Stimulated activated naive CD8-positive, alpha-beta T cell treated with anti-CD3 and anti-CD28 coated beads, Interleukin-15, Interleukin-2, amounts not matched to agents 100 U/mL and 50 U/mL, for 24 hours (primary cell): ENCODE measurements at regions not wholly inside any gene's neighbourhood (a gene's known extent, or its start where the extent isn't known, plus 50 kb on each side); places are given as distances from the start of the nearest gene placed in this dataset.

Experiments used
- ATAC-seq: fragments of 150-1000 bp; cut with Tn5 transposase; one replicate; pipeline ENCODE4 v1.10.0; 2021
- DNase-seq: peaks from one replicate; pipeline ENCODE4 v3.0.0; 2021

DNA sequence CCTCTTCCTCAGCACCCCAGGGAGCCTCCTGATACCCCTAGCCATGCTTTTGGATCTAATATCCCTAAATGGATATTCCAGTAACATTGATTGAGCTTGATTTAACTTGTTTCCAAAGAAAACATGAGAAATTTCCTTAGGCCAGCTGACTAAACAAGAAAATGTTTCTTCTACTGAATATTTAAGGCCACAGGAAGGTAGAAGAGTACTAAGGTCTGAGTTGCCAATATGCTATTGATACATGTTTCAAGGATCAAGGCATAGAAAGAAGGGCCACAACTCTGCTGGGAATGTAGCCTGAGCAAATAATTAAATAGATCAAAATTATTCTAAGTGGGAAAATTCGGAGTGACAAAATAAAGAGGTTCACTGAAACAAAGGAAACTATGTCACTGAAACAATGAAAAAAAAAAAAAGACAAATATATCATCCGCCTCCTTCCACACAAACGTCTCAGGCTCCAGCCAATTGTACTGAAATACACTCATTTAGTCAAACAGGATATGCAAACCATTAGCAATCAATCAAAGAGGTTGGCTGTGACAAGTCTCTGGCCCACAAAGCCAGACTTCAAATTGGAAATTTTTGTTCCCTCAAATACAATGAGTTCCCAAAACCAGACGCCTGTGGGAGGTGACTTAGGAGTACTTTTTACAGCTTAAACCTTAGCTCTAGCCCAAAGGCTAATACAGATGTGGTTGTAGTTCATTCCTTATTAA is 396.2 kb downstream of the HTR7 start:
- DNase-seq (no peak), ATAC-seq (no peak)

DNA sequence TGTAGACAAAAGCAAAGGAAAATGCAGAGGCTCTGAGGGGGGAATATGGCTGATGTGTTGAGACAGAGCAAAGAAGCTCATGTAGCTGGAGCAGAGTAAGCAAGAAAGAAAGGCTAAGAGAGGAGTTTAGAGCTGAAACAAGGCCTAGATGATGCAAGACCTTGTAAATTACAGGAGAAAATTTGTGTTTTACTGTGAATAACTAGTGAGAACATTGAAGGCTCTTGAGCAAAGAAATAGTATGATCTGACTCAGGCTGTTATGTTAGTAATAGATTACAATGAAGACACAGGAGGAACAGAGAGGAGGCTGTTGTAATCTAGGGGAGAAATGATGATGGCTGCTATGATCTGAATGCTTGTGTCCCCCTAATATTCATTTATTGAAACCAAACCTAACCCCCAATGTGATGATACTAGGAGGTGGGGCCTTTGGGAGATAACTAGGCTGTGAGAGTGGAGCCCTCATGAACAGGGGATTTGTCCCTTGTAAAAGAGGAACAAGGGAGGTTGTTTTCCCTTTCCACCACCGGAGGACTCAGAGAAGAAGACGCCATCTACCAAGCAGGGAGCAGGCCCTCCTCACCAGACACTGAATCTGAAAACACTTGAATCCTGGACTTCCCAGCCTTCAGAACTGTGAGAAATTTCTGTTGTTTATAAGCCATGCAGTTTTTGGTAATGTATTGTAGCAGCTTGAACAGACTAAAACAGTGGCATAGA is 394.9 kb downstream of the HTR7 start:
- ATAC-seq (no peak), DNase-seq (no peak)

DNA sequence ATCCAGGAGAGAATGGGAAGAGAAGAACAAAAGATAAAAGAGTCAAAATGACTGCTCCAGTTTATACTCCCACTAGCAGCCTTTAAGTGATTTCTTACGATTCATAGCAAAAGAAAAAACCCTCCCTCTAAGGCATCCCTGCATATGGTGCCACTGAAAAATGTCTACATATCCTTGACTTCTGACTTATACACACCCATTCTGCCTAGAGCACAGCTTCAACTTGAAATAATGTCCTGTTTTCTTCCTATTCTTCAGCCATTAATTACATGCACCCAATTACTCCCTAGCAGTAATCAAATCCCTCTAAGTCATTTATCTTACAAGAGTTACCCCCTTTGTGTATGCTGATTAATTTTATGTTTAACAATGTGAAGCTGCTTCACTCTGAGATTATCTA is 393.5 kb downstream of the HTR7 start:
- ATAC-seq, result no peak

DNA sequence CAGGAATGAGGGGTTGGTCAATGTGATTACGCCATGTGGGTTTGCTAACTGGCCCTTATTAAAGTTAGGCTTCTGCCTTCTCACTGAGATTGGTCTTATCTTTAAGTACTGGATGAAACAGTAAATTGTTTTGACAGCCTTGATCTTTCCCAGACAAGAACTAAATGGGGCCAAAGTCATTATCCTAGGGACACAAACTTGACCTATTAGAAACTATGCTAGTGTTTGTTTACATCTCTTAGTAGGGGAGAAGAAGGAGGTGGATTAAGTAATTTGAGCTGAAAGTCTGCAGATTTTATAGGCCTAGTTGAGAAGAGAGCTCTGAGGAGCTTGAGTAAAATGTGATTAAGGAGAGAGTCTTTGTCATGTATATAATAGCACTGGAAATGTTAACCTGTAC is 386.9 kb downstream of the HTR7 start:
- DNase-seq (no peak), ATAC-seq (no peak)

More for the DNA sequence above, 393.5 kb downstream of the HTR7 start:
- DNase-seq, result no peak

DNA sequence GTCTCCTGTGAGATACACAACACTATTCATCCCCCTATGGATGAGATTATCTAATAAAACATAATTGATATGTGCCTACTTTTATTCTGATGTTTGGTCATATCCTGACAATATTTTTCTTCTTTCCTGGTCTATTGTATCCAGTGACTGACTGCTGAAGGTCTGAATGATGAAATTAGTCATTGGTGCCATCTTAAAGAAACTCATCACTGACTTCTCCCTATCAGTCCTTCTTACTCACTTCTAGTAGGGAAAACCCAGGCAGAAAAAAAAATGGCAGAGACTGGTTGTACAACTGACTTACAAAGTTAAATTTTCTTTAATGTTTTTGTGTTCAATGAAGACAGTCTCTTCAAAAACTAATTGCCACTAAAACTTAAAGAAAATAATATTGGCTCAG is 377.4 kb downstream of the HTR7 start:
- ATAC-seq, result no peak
- no peak for DNase-seq

DNA sequence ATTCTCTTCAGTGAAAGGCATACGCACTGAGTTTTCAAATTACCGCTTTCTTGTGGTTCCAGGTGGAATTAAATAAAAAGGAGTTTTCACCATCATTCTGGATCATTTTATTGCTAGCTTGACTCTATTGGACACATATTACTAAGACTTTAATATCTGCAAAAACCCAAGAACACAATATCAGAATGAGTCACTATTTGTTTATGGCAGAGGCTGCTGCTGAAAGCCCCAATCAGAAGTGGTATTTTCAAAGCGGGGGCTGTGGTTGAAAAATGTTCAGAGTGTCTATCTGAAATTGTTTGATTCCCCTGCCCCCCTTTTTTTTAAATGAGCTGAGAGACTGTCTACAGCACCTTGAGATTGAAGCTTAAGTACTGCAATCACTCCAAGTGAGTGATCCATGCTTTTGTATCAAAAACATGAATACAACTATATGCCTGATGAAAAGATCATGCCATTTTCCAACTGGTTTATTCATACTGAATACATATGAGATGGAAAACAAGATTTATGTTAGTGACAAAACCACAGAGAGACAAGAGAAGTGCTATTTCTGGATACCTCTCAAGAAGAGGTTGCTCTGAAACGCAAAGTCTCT is 376.4 kb downstream of the HTR7 start:
- no peak for ATAC-seq

DNA sequence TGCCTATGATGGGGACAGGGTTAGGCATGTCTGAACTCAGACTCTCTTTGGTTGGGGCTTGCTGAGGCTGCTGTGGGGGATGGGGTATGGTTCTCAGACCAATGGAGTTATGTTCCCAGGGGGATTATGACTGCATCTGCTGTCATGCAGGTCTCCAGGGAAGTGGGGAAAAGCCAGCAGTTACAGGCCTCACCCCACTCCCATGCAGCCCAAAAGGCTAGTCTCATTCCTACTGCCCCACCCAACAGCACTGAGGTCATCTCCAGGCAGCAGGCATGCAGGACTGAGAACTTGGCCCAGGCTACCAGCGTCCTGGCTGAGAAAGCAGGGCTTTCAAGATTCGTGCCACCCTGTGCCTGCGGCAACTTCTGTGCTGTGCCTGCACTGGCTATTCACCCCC is 373.3 kb downstream of the HTR7 start:
- ATAC-seq, result no peak

More for the DNA sequence above, 376.4 kb downstream of the HTR7 start:
- no peak for DNase-seq

DNA sequence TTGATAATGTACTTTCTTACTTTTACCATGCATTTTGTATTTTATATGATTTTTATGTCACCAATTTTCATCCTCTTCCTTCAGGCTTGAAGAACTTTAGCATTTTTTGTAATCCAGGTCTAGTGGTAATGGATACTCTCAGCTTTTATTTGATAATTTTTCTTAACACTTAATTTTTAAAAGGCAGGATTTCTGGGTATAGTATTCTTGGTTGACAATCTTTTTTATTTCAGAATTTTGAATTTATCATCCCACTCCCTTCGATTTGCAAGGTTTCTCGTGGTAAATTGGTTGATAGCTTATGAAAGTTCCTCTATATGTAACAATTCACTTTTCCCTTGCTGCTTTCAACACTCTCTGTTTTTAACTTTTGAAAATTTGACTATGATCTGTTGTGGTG is 363.7 kb downstream of the HTR7 start:
- ATAC-seq (no peak), DNase-seq (no peak)

More for the DNA sequence above, 373.3 kb downstream of the HTR7 start:
- DNase-seq, result no peak

DNA sequence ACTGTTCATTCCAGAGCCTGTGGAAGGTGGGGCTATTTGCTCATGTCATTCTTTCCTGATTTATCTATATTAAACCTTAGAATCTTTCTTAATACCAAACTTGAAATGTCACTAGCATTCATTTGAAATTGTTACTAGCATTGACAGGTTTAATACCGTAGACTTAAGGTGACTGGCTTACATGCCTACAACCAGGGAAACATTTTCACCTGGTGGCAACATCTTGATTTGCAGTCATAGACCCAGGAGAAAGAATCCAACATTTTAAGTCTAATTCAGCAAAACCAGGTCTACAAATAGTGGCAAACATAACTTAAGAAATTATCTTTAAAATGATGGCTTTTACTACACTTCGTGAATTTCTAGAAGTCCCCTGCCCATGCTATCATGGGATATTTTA is 353.7 kb downstream of the HTR7 start:
- DNase-seq (no peak), ATAC-seq (no peak)

DNA sequence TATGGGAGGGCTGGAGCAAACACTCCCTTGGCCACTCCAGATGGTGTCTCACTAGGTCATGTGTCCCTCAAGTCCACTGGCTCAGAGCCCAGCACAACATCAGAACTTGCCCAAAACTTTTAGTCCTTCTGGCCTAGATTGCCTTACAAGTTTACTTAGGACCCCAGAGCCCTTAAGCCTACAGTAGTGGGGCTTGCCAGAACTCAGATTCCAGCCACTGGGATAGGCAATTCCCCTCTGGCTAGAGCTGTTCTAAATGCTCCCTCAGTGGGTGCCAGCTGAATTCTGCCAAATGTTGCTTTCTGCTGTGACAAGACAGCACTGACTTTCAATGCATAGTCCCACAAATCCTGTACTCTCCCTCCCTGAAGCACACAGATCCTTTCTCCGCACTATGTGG is 331.1 kb downstream of the HTR7 start:
- no peak for DNase-seq

DNA sequence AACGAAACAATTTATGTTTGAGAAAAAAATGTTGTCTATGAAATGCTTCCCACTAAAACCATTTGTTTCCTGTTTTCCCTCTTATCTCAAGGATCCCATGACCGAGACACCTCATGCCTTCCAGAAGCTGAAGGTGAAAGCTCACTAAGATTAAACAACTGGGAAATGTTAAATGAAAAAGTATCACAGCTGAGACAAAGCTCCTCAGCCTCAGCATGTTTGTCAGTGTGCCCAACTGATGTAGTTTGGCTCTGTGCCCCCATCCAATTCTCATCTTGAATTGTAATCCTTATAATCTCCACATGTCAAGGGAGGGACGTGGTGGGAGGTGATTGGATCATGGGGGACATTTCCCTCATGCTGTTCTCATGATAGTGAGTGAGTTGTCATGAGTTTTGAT is 327.3 kb downstream of the HTR7 start:
- ATAC-seq, result no peak
- DNase-seq, result no peak

More for the DNA sequence above, 331.1 kb downstream of the HTR7 start:
- ATAC-seq, result no peak

DNA sequence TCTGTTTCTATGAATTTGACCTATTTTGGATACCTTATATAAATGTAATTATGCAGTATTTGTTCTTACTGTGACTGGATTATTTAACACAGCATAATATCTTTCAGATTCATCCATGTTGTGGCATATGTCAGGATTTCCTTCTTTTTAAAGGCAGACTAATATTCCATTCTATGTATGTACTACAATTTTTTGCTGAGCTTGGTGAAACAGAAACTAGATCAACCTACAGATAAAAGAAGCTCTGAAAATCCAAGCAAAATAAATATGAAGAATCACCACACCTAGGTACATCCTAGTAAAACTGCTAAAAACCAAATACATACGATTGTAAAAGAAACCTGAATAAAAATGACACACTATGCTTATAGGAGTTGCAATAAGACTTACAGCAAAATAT is 300.5 kb downstream of the HTR7 start:
- no peak for ATAC-seq
- no peak for DNase-seq

DNA sequence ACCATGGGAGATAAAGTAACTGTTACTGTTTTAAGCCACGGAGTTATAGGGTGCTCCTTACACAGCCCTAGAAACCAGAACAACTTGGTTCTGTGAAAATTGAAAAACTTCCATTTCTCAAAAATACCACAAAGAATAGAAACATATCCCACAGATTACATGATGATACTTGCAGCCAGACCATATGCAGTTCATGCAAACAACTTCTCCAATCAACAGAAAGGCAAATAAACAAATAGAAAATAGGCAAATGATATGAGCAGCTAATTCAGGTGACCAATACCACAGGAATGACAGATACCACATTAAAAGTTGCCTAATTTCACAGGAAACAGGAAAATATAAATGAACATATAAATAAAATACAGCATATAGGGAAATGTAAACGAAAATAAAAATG is 297.5 kb downstream of the HTR7 start:
- ATAC-seq (no peak), DNase-seq (no peak)

DNA sequence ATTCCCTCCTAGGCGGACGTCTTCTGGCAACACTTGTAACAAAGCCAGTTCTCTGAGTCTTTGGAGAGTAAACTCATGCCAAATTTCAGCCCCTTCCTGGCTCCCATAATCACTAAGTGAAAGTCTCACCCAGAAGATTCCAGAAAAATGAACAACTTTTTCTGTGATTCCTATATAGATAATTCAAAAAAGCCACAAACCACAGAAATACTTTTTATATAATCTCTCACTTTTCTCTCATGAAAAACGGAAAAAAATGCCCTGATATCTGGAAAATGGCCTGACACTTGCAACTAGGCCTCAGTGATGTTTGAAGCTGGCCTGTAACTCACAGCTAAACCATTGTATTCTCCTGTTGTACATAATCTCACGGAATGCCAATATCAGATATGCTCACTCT is 296.2 kb downstream of the HTR7 start:
- ATAC-seq (no peak), DNase-seq (no peak)

DNA sequence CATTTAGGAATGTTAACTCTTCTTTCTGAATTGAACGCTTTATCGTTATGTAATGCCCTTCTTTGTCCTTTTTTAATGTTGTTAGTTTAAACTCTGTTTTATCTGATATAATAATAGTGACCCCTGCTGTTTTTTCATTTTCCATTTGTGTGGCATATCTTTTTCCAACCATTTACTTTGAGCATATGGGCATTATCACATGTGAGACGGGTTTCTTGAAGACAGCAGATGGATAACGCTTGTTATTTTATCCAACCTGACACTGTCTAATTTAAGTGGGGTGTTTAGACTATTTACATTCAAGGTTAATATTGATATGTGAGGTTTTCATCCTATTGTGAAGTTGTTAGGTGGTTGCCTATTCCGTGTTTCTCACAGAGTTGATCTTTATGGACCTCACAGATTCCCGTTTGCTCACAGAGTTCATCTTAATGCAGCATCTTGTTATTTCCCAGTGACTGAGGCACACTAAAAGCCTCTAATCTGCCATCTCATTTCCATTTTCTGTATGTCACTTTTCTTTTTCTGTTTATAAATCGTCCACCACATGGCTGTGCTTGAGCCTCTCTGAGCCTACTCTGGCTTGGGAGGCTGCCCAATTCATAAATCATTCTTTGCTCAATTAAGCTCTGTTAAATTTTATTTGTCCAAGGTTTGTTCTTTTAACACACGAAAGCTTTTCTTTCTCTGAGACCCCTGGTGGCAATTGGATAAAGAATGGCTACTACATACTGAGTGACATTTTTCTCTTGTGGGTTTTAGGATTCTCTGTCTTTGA is 286.2 kb downstream of the HTR7 start:
- DNase-seq, result no peak
- ATAC-seq, result no peak

DNA sequence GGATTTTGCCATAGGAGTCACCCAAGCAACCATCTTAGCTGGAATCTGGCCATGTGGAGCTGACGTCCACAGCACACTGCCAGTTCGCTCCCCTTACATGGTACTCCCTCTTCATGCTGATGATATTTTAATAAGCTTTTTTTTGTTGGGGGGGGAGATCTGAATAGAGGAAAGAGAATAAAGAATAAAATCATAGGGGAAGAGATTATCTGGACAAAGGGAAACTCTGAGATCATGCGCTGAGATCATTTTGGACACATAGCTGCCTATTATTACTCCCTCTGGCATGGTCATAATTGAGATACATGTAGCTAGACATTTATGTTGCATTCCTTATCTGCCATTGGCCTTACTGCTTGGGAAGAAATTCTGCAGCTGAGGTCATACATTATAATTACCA is 282.7 kb downstream of the HTR7 start:
- ATAC-seq, result no peak

DNA sequence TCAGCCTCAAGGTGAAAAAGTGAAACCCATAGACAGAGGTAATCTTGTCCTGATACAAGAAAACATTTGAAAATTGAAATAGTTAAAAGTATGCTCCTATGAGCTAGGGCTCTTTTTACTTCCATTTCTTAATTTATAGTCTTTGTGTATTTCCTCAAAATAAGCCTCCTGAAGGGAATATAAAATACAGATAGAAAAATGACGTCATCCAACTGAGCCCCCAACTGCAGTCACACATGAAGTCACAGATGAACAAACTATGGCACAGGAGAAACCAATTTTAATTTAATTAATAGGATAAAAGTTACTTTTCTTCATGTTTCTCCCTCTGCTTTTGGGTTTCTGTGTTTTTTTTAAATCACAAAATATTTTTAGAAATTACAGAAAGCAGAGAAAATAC is 280.3 kb downstream of the HTR7 start:
- no peak for ATAC-seq
- DNase-seq, result no peak

More for the DNA sequence above, 282.7 kb downstream of the HTR7 start:
- no peak for DNase-seq

DNA sequence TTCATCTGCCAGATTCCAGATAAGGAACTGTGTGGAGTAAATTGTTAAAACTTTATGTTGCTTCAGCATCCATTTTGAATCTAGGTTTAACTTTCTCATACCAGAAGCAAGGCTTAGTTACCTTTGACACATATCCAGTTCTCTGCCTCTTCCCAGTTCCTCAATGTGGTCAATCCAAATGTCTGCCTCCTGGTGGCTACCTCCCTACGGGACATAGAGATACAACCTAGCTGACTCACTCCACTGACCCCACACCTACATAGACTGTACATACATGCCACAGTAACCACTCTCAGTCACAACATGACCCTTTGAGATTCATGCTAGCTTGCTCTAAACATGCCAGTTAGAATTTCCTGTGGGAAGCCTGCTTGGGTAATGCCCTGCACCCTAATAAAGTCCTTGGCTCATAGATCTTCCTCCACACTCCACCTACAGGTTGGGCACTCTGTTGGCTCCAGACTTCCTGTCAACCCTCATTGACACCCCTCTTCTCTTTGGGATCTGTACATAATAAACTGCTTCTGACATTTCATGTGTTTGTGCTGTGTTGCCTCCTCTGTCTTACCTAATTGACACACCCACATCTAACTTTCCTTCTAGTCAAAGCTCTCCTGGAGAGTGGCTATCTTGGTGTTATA is 278.1 kb downstream of the HTR7 start:
- DNase-seq, result no peak
- no peak for ATAC-seq

DNA sequence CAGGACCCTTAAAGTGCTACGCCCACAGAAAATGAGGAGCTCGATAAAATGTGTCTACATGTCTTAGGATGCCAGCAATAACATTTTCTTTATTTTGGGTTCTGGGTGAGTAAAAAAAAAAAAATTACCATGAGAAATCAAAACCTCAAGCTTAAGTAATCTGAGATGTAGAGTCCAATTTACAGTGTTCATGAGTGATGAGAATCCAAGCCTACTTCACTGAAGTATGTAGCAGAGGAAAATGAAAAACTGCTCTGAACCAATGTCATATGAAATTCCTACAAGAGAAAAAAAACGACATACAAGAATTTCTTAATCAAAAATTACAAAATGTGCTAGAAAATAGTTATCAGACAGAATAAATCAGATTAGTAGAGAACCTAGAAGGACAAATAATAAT is 274.4 kb downstream of the HTR7 start:
- DNase-seq, result no peak
- no peak for ATAC-seq

DNA sequence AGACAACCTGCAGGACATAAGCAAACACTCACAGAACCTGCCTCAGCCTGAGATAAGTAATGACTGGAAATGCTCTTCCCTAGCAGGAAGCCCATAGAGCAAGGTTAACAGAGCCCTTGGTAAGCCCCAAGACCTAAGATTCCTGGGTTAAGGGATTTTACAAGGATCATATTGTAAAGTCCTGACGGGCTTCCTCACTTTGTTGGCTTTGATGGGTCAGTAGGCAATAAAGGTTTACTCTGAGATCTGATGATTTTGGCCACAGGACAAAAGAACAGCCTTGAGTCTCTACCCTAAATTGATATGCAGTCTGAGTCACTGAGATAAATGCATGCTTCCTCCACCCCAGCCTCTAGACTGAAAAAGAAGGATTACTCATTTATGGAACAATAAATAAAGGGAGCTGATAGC is 270.8 kb downstream of the HTR7 start:
- ATAC-seq (no peak), DNase-seq (no peak)

DNA sequence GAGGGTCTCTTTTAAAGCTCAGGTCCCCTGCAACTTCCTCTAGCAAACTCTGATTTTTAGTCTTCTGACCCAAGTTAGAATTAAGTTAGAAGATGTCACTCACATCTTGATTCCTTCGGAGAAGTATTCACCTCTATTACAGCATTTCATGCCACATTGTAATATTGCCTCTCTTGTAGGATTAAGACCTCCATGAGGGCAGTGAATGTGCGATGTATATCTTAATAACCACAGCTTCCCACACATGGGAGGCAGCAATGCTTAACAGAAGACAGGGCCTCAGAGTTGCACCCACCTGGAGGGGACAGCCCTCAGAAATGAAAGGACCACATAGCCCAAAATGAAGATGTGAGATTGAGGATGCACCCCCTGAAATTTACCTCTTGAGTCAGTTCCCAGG is 270.3 kb downstream of the HTR7 start:
- ATAC-seq, result no peak
- DNase-seq, result no peak

DNA sequence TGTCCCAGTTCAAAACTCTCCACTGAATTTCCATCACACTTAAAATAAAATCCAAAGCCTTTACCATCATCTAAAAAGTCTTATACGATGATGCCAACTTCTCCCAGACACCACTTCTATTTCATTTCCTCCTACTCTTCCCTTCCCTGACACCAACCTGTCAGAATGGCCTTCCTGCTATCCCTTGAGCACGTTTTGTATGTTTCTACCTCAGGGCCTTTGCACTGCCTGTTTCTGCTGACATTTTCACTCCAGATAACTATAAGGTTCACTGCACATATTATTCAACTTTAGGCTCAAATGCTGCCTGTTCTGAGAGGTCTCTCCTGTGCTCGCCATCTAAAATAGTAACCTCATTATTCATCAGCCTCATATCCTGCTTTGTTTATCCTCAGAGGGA is 269.6 kb downstream of the HTR7 start:
- ATAC-seq, result no peak
- no peak for DNase-seq
